Skin of body (tissue), 1 donor: ENCODE measurements at regions not wholly inside any gene's neighbourhood (a gene's known extent, or its start where the extent isn't known, plus 50 kb on each side); places are given as distances from the start of the nearest gene placed in this dataset.

Experiments
- DNase-seq: peaks from one replicate; lab custom pipeline; 2025; lab: John Stamatoyannopoulos, UW

- no peak for DNase-seq
These were observed 74.6 kb upstream of the HDAC4 start for GRCh38 chr2:239475161-239476028.

- no peak for DNase-seq
These were observed 72.5 kb upstream of the HDAC4 start for GRCh38 chr2:239473211-239473805.

- DNase-seq, result no peak
These were observed 71.5 kb upstream of the HDAC4 start for GRCh38 chr2:239472235-239472775.

- no peak for DNase-seq
These were observed 70.4 kb upstream of the HDAC4 start for GRCh38 chr2:239471011-239471792.

- DNase-seq, result no peak
These were observed 69.5 kb upstream of the HDAC4 start for GRCh38 chr2:239470151-239470900.

GRCh38 chr2:239469106-239469960, 68.5 kb upstream of the HDAC4 start:
- DNase-seq, result peak; percentile 15

GRCh38 chr2:239468491-239469105, 67.8 kb upstream of the HDAC4 start:
- no peak for DNase-seq

- DNase-seq, result no peak
These were observed 67.2 kb upstream of the HDAC4 start for GRCh38 chr2:239467956-239468490.

- DNase-seq, result no peak
These were observed 66.6 kb upstream of the HDAC4 start for GRCh38 chr2:239467281-239467955.

GRCh38 chr2:239466755-239467271, 66.0 kb upstream of the HDAC4 start:
- DNase-seq, result no peak

GRCh38 chr2:239466061-239466754, 65.4 kb upstream of the HDAC4 start:
- no peak for DNase-seq

- DNase-seq, result no peak
These were observed 64.5 kb upstream of the HDAC4 start for GRCh38 chr2:239465017-239466001.

GRCh38 chr2:239464166-239465016, 63.6 kb upstream of the HDAC4 start:
- DNase-seq, result no peak

GRCh38 chr2:239463541-239464165, 62.8 kb upstream of the HDAC4 start:
- peak; percentile 20 for DNase-seq
